AG09309 (cell line): ENCODE measurements at regions not wholly inside any gene's neighbourhood (a gene's known extent, or its start where the extent isn't known, plus 50 kb on each side); places are given as distances from the start of the nearest gene placed in this dataset.
A peak's percentile ranks its signal among the peaks of the same experiment; 100 is the strongest.

Experiments
- DNase-seq: peaks from one replicate; pipeline ENCODE4 v3.0.0-alpha.2; 2010; ENCODE audit warnings: low read depth
- H3K4me3 ChIP-seq: 2 replicates; pipeline ENCODE4 v1.5.1; 2011; ENCODE audit warnings: mild to moderate bottlenecking, low read depth, low read length, moderate library complexity; ENCODE audit not compliant: control insufficient read depth
- TF ChIP-seq, protein P1 (sequence below): IDR thresholded peaks from 2 replicates; pipeline ENCODE4 v1.5.1; 2011; ENCODE audit warnings: mild to moderate bottlenecking, low read depth, low read length, inconsistent platforms; ENCODE audit not compliant: insufficient read depth, control insufficient read depth; ENCODE audit errors: missing control alignments

GRCh38 chr11:33942954-33943353, 51.1 kb upstream of the LMO2 start:
- H3K4me3 ChIP-seq = no peak overlapping the region
- TF ChIP-seq, protein P1, sequence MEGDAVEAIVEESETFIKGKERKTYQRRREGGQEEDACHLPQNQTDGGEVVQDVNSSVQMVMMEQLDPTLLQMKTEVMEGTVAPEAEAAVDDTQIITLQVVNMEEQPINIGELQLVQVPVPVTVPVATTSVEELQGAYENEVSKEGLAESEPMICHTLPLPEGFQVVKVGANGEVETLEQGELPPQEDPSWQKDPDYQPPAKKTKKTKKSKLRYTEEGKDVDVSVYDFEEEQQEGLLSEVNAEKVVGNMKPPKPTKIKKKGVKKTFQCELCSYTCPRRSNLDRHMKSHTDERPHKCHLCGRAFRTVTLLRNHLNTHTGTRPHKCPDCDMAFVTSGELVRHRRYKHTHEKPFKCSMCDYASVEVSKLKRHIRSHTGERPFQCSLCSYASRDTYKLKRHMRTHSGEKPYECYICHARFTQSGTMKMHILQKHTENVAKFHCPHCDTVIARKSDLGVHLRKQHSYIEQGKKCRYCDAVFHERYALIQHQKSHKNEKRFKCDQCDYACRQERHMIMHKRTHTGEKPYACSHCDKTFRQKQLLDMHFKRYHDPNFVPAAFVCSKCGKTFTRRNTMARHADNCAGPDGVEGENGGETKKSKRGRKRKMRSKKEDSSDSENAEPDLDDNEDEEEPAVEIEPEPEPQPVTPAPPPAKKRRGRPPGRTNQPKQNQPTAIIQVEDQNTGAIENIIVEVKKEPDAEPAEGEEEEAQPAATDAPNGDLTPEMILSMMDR = no peak
- peak; percentile 33 for DNase-seq

DNA sequence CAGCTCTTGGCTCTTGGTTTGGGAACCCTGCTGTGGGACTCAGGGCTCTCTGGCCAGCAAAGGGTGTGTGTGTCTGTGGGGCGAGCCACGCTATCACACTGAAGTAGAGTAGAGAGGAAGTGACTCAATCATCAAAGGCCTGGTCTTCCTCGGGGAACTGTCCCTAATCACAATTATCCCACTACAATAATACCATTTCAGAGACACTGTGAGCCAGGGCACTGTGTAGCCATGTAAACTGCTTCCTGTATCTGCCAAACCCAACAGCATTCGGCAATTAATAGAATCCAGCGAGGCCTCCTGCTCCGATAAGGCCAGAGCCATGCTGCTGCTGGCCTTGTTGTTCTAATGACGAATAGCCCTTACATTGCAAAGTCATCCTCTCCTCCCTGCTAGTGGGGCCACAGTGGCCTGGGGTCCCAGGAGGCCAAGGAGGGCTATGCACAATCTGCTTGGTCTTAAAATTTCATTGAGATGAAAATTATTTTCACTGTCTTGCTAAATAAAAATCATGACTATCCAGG, 49.8 kb upstream of the LMO2 start:
- no peak overlapping the region for H3K4me3 ChIP-seq
- TF ChIP-seq, protein P1 = no peak
- DNase-seq = no peak
